Cardiac muscle cell (in vitro differentiated cells and primary cell): ENCODE measurements at regions not wholly inside any gene's neighbourhood (a gene's known extent, or its start where the extent isn't known, plus 50 kb on each side); places are given as distances from the start of the nearest gene placed in this dataset.

Experiments
- DNase-seq, 2 donors: peaks; one replicate each; pipeline versions ENCODE4 v3.0.0 to v3.0.0-alpha.2; 2010 to 2017; ENCODE audit warnings: low read depth in 1 of 2, low spot score in 1 of 2
- H3K27ac ChIP-seq: fragments of 200-600 bp; sonication (generic); 2 replicates; pipeline ENCODE4 v1.5.1; 2016
- H3K27me3 ChIP-seq: fragments of 200-600 bp; sonication (generic); 2 replicates; pipeline ENCODE4 v1.6.0; 2016; ENCODE audit warnings: control low read depth
- H3K36me3 ChIP-seq: fragments of 200-600 bp; sonication (generic); 2 replicates; pipeline ENCODE4 v1.5.1; 2016; ENCODE audit warnings: control low read depth
- H3K4me1 ChIP-seq: fragments of 200-600 bp; sonication (generic); 2 replicates; pipeline ENCODE4 v1.8.1; 2017; ENCODE audit warnings: low read depth, mild to moderate bottlenecking, mixed run types
- H3K4me3 ChIP-seq: fragments of 200-600 bp; sonication (generic); 2 replicates; pipeline ENCODE4 v1.5.1; 2016; ENCODE audit warnings: mild to moderate bottlenecking
- H3K9me3 ChIP-seq: fragments of 200-600 bp; sonication (generic); 2 replicates; pipeline ENCODE4 v1.5.1; 2017; ENCODE audit warnings: low read depth, mild to moderate bottlenecking, control low read depth
- CTCF ChIP-seq: IDR thresholded peaks from 2 replicates; pipeline ENCODE4 v1.5.1; 2012; ENCODE audit warnings: low read depth, mild to moderate bottlenecking, low read length

- Histone ChIP-seq H3K36me3 (no peaks in the 10 kb centered on the region), H3K9me3 (no peaks in the 10 kb centered on the region), H3K4me1 (no peaks in the 10 kb centered on the region), H3K27me3 (no peaks in the 10 kb centered on the region), H3K27ac (no peak overlapping the region), H3K4me3 (no peak overlapping the region)
- no peak for TF ChIP-seq CTCF
- DNase-seq = no peak
These were observed 279.9 kb upstream of the MKLN1 start for GRCh38 chr7:131047651-131048304.

GRCh38 chr7:131051304-131051703 lies 276.4 kb upstream of the MKLN1 start:
- DNase-seq = no peak
- TF ChIP-seq CTCF = no peak
- Histone ChIP-seq H3K9me3 (no peaks in the 10 kb centered on the region), H3K4me3 (no peak overlapping the region), H3K4me1 (no peaks in the 10 kb centered on the region), H3K36me3 (no peaks in the 10 kb centered on the region), H3K27me3 (no peaks in the 10 kb centered on the region), H3K27ac (no peak overlapping the region)

DNA sequence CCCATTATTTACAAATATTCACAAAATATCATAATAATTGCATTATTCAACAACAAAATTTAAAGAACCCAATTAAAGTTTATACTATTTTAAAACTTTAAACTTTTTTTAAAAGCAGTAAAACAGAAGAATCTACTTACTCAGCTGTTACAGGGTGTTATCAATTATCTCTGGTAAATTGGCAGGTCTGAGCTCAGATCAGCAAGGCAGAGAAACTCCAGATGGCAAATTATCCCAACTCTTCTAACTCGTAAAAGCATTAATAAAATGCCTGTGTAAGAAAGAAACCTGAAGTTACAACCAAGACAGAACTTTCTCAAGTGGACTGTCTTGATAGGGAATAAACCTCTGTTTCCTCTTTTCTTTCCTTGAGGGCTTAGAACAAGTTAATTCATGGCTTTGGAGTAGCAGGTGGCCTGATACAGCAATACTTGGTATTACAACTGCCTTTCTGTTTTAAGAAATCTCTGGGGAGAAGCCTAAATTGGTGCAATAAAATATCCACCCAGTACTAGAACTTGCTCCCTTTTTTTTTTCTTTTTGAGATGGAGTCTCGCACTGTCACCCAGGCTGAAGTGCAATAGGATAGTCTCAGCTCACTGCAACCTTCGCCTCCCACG lies 275.3 kb upstream of the MKLN1 start:
- TF ChIP-seq CTCF = no peak
- no peak overlapping the region for H3K4me3 ChIP-seq
- no peak for DNase-seq

GRCh38 chr7:131056007-131056406 lies 271.7 kb upstream of the MKLN1 start:
- TF ChIP-seq CTCF = no peak
- no peaks in the 10 kb centered on the region for H3K9me3 ChIP-seq
- no peak for DNase-seq

More for the DNA sequence above, 275.3 kb upstream of the MKLN1 start:
- no peaks in the 10 kb centered on the region for H3K4me1 ChIP-seq
- no peaks in the 10 kb centered on the region for H3K27me3 ChIP-seq
- H3K9me3 ChIP-seq = no peaks in the 10 kb centered on the region
- no peaks in the 10 kb centered on the region for H3K36me3 ChIP-seq
- no peak overlapping the region for H3K27ac ChIP-seq

DNA sequence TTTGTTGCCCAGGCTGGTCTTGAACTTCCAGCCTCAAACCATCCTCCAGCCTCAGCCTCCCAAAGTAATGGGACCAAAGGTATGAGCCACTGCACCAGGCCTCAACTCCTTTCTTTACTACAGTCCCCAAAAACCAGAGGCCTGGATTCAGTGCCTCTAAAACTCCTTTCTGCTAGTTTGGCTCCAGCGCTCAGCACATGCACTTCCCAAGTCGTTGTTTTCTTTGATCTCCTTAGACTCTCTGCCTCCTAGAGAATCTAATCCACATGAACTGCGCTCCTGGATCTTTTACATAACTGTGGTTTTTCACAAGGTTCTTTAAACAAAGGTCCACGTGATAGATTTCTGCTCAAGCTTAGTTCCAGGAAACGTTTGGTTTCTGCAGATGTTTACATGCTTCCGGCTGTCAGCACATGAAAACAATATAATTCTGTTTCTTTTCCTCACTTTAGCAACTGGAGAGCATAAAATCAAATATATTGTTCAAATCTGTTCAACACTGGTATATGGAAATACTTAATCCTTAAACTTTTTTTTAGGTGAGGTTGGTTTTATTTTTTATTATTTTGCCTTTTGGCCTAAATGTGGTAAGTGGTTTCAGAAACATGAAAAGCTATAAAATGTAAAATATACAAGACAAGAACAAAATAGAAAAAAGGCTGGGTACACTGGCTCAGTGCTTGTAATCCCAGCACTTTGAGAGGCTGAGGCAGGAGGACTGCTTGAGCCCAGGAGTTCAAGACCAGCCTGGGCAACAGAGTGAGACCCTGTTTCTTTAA lies 270.5 kb upstream of the MKLN1 start:
- no peak overlapping the region for H3K27ac ChIP-seq
- H3K9me3 ChIP-seq = no peaks in the 10 kb centered on the region
- H3K4me1 ChIP-seq = no peaks in the 10 kb centered on the region
- DNase-seq = peak in 1 of 2 donors; percentile 94
- no peak for TF ChIP-seq CTCF
- H3K27me3 ChIP-seq = no peaks in the 10 kb centered on the region
- H3K4me3 ChIP-seq = no peak overlapping the region
- no peaks in the 10 kb centered on the region for H3K36me3 ChIP-seq

More at GRCh38 chr7:131056007-131056406, 271.7 kb upstream of the MKLN1 start:
- Histone ChIP-seq H3K36me3 (no peaks in the 10 kb centered on the region), H3K4me3 (no peak overlapping the region), H3K27ac (no peak overlapping the region), H3K27me3 (no peaks in the 10 kb centered on the region), H3K4me1 (no peaks in the 10 kb centered on the region)
